ENCODE measurements at regions not wholly inside any gene's neighbourhood (a gene's known extent, or its start where the extent isn't known, plus 50 kb on each side); places are given as distances from the start of the nearest gene placed in this dataset.

DNA sequence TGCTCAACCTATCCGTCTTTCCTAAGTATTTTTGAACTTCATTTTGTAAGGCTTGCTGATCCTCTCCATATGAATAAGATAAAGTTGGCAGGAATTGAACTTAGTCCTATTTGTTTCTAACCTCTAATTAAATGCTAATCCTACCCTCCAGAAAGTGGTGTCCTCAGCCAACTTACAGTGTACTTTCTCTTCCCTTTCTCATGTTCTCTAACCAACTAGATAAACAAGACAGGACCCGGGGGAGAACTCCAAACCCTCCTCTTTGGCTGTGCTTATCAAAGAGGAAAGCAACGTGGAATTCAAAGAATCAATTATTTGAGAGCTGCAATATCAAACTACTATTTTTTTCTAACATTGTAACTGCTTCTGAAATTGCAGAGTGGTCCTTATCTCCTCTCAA lies 56.5 kb upstream of the NRSN1 start:
- H3K27ac ChIP-seq = no peak overlapping the region
- H3K4me3 ChIP-seq = no peak overlapping the region
- TF ChIP-seq, protein P1, sequence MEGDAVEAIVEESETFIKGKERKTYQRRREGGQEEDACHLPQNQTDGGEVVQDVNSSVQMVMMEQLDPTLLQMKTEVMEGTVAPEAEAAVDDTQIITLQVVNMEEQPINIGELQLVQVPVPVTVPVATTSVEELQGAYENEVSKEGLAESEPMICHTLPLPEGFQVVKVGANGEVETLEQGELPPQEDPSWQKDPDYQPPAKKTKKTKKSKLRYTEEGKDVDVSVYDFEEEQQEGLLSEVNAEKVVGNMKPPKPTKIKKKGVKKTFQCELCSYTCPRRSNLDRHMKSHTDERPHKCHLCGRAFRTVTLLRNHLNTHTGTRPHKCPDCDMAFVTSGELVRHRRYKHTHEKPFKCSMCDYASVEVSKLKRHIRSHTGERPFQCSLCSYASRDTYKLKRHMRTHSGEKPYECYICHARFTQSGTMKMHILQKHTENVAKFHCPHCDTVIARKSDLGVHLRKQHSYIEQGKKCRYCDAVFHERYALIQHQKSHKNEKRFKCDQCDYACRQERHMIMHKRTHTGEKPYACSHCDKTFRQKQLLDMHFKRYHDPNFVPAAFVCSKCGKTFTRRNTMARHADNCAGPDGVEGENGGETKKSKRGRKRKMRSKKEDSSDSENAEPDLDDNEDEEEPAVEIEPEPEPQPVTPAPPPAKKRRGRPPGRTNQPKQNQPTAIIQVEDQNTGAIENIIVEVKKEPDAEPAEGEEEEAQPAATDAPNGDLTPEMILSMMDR (IDR thresholded peaks at IDR 0.05) = no peak
- no peaks in the 10 kb centered on the region for H3K36me3 ChIP-seq
- intact Hi-C loops (cut with DNase I) = no loop called here
- H3K9me3 ChIP-seq = no peaks in the 10 kb centered on the region
- DNase-seq (no peak), ATAC-seq (no peak)
- H3K4me1 ChIP-seq = no peaks in the 10 kb centered on the region
- 27% methylated on average over 3 of the region's 3 CpGs for WGBS (ENCODE audit: insufficient coverage, low coverage, low lambda C conversion rate, missing lambda C conversion rate)
- no peaks in the 10 kb centered on the region for H3K27me3 ChIP-seq

DNA sequence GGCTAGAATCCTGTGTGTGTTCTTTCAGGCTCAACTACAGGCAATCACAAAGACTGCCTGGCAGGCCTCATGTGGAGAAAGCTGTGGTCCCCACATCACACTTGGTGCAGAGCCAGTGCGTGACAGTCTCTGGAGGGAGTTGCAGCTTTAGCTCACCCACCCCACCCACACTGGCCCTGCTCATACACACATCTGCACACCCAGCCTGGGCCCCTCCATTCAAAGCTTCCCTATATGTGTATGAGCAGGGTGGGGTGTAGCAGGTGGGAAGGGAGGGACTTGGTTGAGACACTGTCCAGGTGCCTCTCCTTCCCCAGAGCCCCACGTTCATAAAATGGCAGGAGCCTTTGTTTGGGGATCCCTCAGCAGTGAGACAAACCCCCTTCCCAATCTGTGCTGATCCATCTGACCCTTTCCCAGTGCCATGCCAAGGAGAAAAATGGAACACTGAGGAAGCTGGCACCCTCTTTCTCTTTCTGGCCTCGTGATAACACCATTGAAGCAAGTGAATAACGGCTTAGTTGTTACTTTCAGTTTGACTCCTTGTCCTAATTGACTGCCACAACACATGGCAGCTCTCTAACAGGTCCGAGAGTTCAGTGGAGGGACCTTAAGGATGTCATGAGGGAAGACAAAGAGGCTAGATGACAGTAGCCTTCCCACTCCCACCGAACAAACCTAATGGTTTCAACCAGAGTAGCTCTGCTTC lies 53.8 kb upstream of the NRSN1 start:
- DNase-seq (no peak), ATAC-seq (no peak)
- Histone ChIP-seq H3K27me3 (no peaks in the 10 kb centered on the region), H3K36me3 (no peaks in the 10 kb centered on the region), H3K4me3 (no peak overlapping the region), H3K9me3 (no peaks in the 10 kb centered on the region), H3K27ac (no peak overlapping the region), H3K4me1 (no peaks in the 10 kb centered on the region)
- WGBS (ENCODE audit: insufficient coverage, low coverage, low lambda C conversion rate, missing lambda C conversion rate) = 55% methylated on average over 5 of the region's 6 CpGs
- TF ChIP-seq, protein P1 (IDR thresholded peaks at IDR 0.05) = no peak
- TF ChIP-seq POLR2A (IDR thresholded peaks at IDR 0.05) = no peak
- intact Hi-C loops (cut with DNase I) = no loop called here

DNA sequence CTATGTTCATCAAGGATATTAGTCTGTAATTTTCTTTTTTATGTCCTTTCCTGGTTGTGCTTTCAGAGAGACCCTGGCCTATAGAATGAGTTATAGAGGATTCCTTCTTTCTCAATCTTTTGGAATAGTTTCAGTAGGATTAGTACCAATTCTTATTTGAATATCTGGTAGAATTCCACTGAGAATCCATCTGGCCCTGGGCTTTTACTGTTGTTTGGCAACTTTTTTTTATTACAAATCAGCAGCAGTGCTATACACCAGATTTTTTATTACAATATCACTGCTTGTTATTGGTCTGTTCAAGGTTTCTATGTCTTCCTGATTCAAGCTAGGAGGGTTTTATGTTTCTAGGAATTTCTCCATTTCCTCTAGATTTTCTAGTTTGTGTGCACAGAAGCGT lies 50.0 kb upstream of the NRSN1 start:
- H3K36me3 ChIP-seq = no peaks in the 10 kb centered on the region
- no peak overlapping the region for H3K27ac ChIP-seq
- H3K9me3 ChIP-seq = no peaks in the 10 kb centered on the region
- DNase-seq (no peak), ATAC-seq (no peak)
- 67% methylated on average over 1 of the region's 1 CpG for WGBS (ENCODE audit: insufficient coverage, low coverage, low lambda C conversion rate, missing lambda C conversion rate)
- TF ChIP-seq, protein P1 (IDR thresholded peaks at IDR 0.05) = no peak
- no peak for TF ChIP-seq POLR2A (IDR thresholded peaks at IDR 0.05)
- H3K4me1 ChIP-seq = no peaks in the 10 kb centered on the region
- intact Hi-C loops (cut with DNase I) = no loop called here
- no peaks in the 10 kb centered on the region for H3K27me3 ChIP-seq
- no peak overlapping the region for H3K4me3 ChIP-seq

Small RNAs in the stretch of these regions (small RNA-seq; reads per million reads assigned to genes)
- 0 reads per million in 2 experiments for gene AL133270.1
- gene RNU6-1060P = 0 reads per million in 2 experiments
- gene SPTLC1P2 = 0 reads per million in 2 experiments

Data from right lobe of liver (tissue), 6 donors.